T-cell (primary cell): ENCODE measurements at regions not wholly inside any gene's neighbourhood (a gene's known extent, or its start where the extent isn't known, plus 50 kb on each side); places are given as distances from the start of the nearest gene placed in this dataset.
A peak's percentile ranks its signal among the peaks of the same experiment; 100 is the strongest.

Source experiments
- ATAC-seq, 4 experiments: fragments of 200-7000 bp in 3 of 4; fragments of 150-1000 bp in 1 of 4; cut with Tn5 transposase; replicated peaks in 1 of 4; 1 replicate in 3 of 4; 2 replicates in 1 of 4; pipeline ENCODE4 v1.10.0; 2021; ENCODE audit warnings: moderate library complexity in 3 of 4, mild to moderate bottlenecking in 2 of 4, moderate number of reproducible peaks in 1 of 4
- CTCF ChIA-PET, 2 donors: fragments of 300-600 bp; sonication (Branson Sonifier 250); formaldehyde crosslinking; loops; one replicate each; lab custom pipeline; 2022; ENCODE audit warnings: antibody characterized with exemption in 2 of 2; lab: Charles Lee
- POLR2A ChIA-PET, 2 donors: fragments of 300-600 bp; sonication (Branson Sonifier 250); formaldehyde crosslinking; loops; one replicate each; lab custom pipeline; 2022; ENCODE audit warnings: antibody characterized with exemption in 2 of 2; lab: Charles Lee
- DNase-seq, 35 experiments: peaks; one replicate each; pipeline versions ENCODE4 v3.0.0 to v3.0.0-alpha.2; 2013 to 2023
- H3K27ac ChIP-seq: one replicate; pipeline ENCODE4 v1.5.1; 2013; ENCODE audit warnings: low read length
- H3K27me3 ChIP-seq, 2 experiments: replicated peaks in 1 of 2; 1 replicate in 1 of 2; 2 replicates in 1 of 2; pipeline versions ENCODE4 v1.6.1 to v1.7.0; 2013; ENCODE audit warnings: low read length in 1 of 2, mixed read lengths in 1 of 2; ENCODE audit not compliant: control insufficient read depth in 2 of 2, insufficient read depth in 2 of 2; ENCODE audit errors: extremely low read depth in 1 of 2
- H3K36me3 ChIP-seq, 2 donors: 1 replicate in 1 of 2; 2 replicates in 1 of 2; pipeline versions ENCODE4 v1.6.1 to v1.7.0; 2013; ENCODE audit warnings: low read length in 1 of 2; ENCODE audit not compliant: control insufficient read depth in 2 of 2, insufficient read depth in 1 of 2; ENCODE audit errors: extremely low read depth in 1 of 2
- H3K4me1 ChIP-seq, 2 experiments: 1 replicate in 1 of 2; 2 replicates in 1 of 2; pipeline versions ENCODE4 v1.6.1 to v1.7.0; 2013; ENCODE audit warnings: low read length in 2 of 2, mixed read lengths in 1 of 2; ENCODE audit not compliant: insufficient read depth in 2 of 2, control insufficient read depth in 1 of 2; ENCODE audit errors: extremely low read depth in 1 of 2
- H3K4me3 ChIP-seq, 2 donors: 1 replicate in 1 of 2; 2 replicates in 1 of 2; pipeline versions ENCODE4 v1.5.1 to v1.7.0; 2013; ENCODE audit warnings: mild to moderate bottlenecking in 2 of 2, low read length in 1 of 2, moderate library complexity in 1 of 2; ENCODE audit not compliant: control insufficient read depth in 1 of 2; ENCODE audit errors: extremely low read depth in 1 of 2
- H3K9me3 ChIP-seq: 2 replicates; pipeline ENCODE4 v1.7.0; 2013
- H3K27ac Mint-ChIP-seq, 2 donors: one replicate each; pipeline ENCODE4 v1.8.0; 2020 to 2021; ENCODE audit warnings: mild to moderate bottlenecking in 2 of 2, mixed read lengths in 2 of 2
- H3K27me3 Mint-ChIP-seq, 2 donors: one replicate each; pipeline ENCODE4 v1.8.0; 2021 to 2022; ENCODE audit warnings: mixed read lengths in 2 of 2
- H3K36me3 Mint-ChIP-seq: one replicate; pipeline ENCODE4 v1.8.0; 2021; ENCODE audit warnings: mixed read lengths
- H3K4me1 Mint-ChIP-seq, 3 donors: one replicate each; pipeline ENCODE4 v1.8.0; 2020 to 2022; ENCODE audit warnings: mixed read lengths in 3 of 3, mild to moderate bottlenecking in 1 of 3
- H3K4me3 Mint-ChIP-seq, 3 donors: one replicate each; pipeline ENCODE4 v1.8.0; 2020 to 2022; ENCODE audit warnings: mild to moderate bottlenecking in 3 of 3, mixed read lengths in 3 of 3, moderate library complexity in 3 of 3
- H3K9me3 Mint-ChIP-seq, 3 donors: one replicate each; pipeline ENCODE4 v1.8.0; 2020 to 2022; ENCODE audit warnings: mixed read lengths in 3 of 3
- WGBS: methylation state at CpG from one replicate; pipeline ENCODE4 v1.1.5; 2013; ENCODE audit warnings: missing lambda C conversion rate; ENCODE audit not compliant: insufficient coverage; 5-methylcytosine and 5-hydroxymethylcytosine counted together

GRCh38 chr14:76641541-76641940, 119.7 kb upstream of the VASH1 start:
- H3K27ac Mint-ChIP-seq = no peak overlapping the region
- no peak overlapping the region for H3K4me3 Mint-ChIP-seq
- Histone ChIP-seq H3K9me3 (no peaks in the 10 kb centered on the region), H3K4me1 (no peaks in the 10 kb centered on the region), H3K36me3 (no peaks in the 10 kb centered on the region), H3K27me3 (peaks cover 0 to 19% of the 10 kb centered on the region in 2 experiments), H3K4me3 (no peak overlapping the region), H3K27ac (no peak overlapping the region)
- H3K9me3 Mint-ChIP-seq = no peaks in the 10 kb centered on the region
- DNase-seq (no peak), ATAC-seq (no peak)
- 56% methylated on average over 3 of the region's 4 CpGs for WGBS
- H3K4me1 Mint-ChIP-seq = no peaks in the 10 kb centered on the region
- CTCF ChIA-PET = no interaction called here
- peaks cover 21% of the 10 kb centered on the region in 2 donors for H3K27me3 Mint-ChIP-seq
- no peaks in the 10 kb centered on the region for H3K36me3 Mint-ChIP-seq
- POLR2A ChIA-PET = interaction anchor here in 1 of 2 donors (0.5 kb wide), 1 partner anchor 256 kb away, joined by 3 read pairs; no protein-coding TSS in a partner anchor

- Mint-ChIP-seq H3K4me1 (no peaks in the 10 kb centered on the region), H3K36me3 (no peaks in the 10 kb centered on the region), H3K9me3 (no peaks in the 10 kb centered on the region), H3K27me3 (peaks cover 18 to 20% of the 10 kb centered on the region in 2 donors), H3K27ac (no peak overlapping the region), H3K4me3 (no peak overlapping the region)
- WGBS = 51% methylated on average over 3 of the region's 6 CpGs
- Histone ChIP-seq H3K4me3 (no peak overlapping the region), H3K9me3 (no peaks in the 10 kb centered on the region), H3K36me3 (no peaks in the 10 kb centered on the region), H3K27ac (no peak overlapping the region), H3K4me1 (no peaks in the 10 kb centered on the region), H3K27me3 (peaks cover 0 to 16% of the 10 kb centered on the region in 2 experiments)
- ChIA-PET POLR2A (interaction anchor here in 1 of 2 donors (0.6 kb wide), 1 partner anchor 11 kb away, joined by 3 read pairs; no protein-coding TSS in a partner anchor), CTCF (no interaction called here)
- no peak for ATAC-seq
- DNase-seq = no peak
Observed at GRCh38 chr14:76643887-76644286, 117.4 kb upstream of the VASH1 start.

GRCh38 chr14:76644855-76645518, 116.3 kb upstream of the VASH1 start:
- 12% methylated on average over 5 of the region's 13 CpGs for WGBS
- Histone ChIP-seq H3K36me3 (no peaks in the 10 kb centered on the region), H3K27me3 (peaks cover 0 to 16% of the 10 kb centered on the region in 2 experiments), H3K4me1 (no peaks in the 10 kb centered on the region), H3K9me3 (no peaks in the 10 kb centered on the region), H3K4me3 (no peak overlapping the region), H3K27ac (no peak overlapping the region)
- Mint-ChIP-seq H3K27ac (no peak overlapping the region), H3K9me3 (no peaks in the 10 kb centered on the region), H3K4me1 (no peaks in the 10 kb centered on the region), H3K36me3 (no peaks in the 10 kb centered on the region), H3K4me3 (no peak overlapping the region), H3K27me3 (peaks cover 18 to 20% of the 10 kb centered on the region in 2 donors)
- ATAC-seq (no peak), DNase-seq (no peak)
- ChIA-PET POLR2A (no interaction called here), CTCF (no interaction called here)

- WGBS = 100% methylated on average over 2 of the region's 7 CpGs
- ATAC-seq (peak in 1 of 4 experiments; percentile 40), DNase-seq (peak in 6 of 35 experiments; percentile 0 to 47 (median 4))
- no peak overlapping the region for H3K4me3 Mint-ChIP-seq
- POLR2A ChIA-PET = no interaction called here
- Histone ChIP-seq H3K27me3 (peaks cover 0 to 15% of the 10 kb centered on the region in 2 experiments), H3K9me3 (no peaks in the 10 kb centered on the region), H3K4me3 (no peak overlapping the region), H3K36me3 (no peaks in the 10 kb centered on the region), H3K4me1 (no peaks in the 10 kb centered on the region), H3K27ac (no peak overlapping the region)
- H3K36me3 Mint-ChIP-seq = no peaks in the 10 kb centered on the region
- H3K27me3 Mint-ChIP-seq = peaks cover 8 to 10% of the 10 kb centered on the region in 2 donors
- no peaks in the 10 kb centered on the region for H3K9me3 Mint-ChIP-seq
- CTCF ChIA-PET = interaction anchor here in 1 of 2 donors (1.0 to 1.2 kb wide), 2 partner anchors 597 to 599 kb away, joined by 4 read pairs; no protein-coding TSS in a partner anchor
- no peaks in the 10 kb centered on the region for H3K4me1 Mint-ChIP-seq
- no peak overlapping the region for H3K27ac Mint-ChIP-seq
Observed at GRCh38 chr14:76647697-76648298, 113.5 kb upstream of the VASH1 start.

- ChIA-PET CTCF (no interaction called here), POLR2A (interaction anchor here in 1 of 2 donors (0.6 kb wide), 1 partner anchor 71 kb away, joined by 3 read pairs; no protein-coding TSS in a partner anchor)
- H3K36me3 ChIP-seq = no peaks in the 10 kb centered on the region
- no peak for DNase-seq
- no peak for ATAC-seq
- H3K9me3 ChIP-seq = no peaks in the 10 kb centered on the region
- H3K4me1 ChIP-seq = no peaks in the 10 kb centered on the region
- no peaks in the 10 kb centered on the region for H3K9me3 Mint-ChIP-seq
- WGBS = 67% methylated on average over 1 of the region's 3 CpGs
- no peaks in the 10 kb centered on the region for H3K36me3 Mint-ChIP-seq
- peaks cover 5 to 26% of the 10 kb centered on the region in 2 donors for H3K27me3 Mint-ChIP-seq
- no peak overlapping the region for H3K27ac Mint-ChIP-seq
- H3K4me1 Mint-ChIP-seq = no peaks in the 10 kb centered on the region
- H3K27ac ChIP-seq = no peak overlapping the region
- H3K27me3 ChIP-seq = peaks cover 0 to 10% of the 10 kb centered on the region in 2 experiments
- H3K4me3 ChIP-seq = no peak overlapping the region
- no peak overlapping the region for H3K4me3 Mint-ChIP-seq
Observed at GRCh38 chr14:76651410-76652055, 109.7 kb upstream of the VASH1 start.

GRCh38 chr14:76653875-76654572, 107.2 kb upstream of the VASH1 start:
- no peak overlapping the region for H3K4me3 Mint-ChIP-seq
- CTCF ChIA-PET = interaction anchor here in 1 of 2 donors (0.6 to 0.7 kb wide), 2 partner anchors 478 to 1079 kb away, joined by 4 read pairs; no protein-coding TSS in a partner anchor
- POLR2A ChIA-PET = no interaction called here
- Histone ChIP-seq H3K27ac (no peak overlapping the region), H3K27me3 (peaks cover 0 to 14% of the 10 kb centered on the region in 2 experiments), H3K9me3 (no peaks in the 10 kb centered on the region), H3K4me1 (no peaks in the 10 kb centered on the region), H3K4me3 (no peak overlapping the region), H3K36me3 (no peaks in the 10 kb centered on the region)
- H3K36me3 Mint-ChIP-seq = no peaks in the 10 kb centered on the region
- no CpG with 5 or more reads among the region's 8 CpGs for WGBS
- peaks cover 0 to 1% (median under 1%) of the 10 kb centered on the region in 3 donors for H3K9me3 Mint-ChIP-seq
- H3K4me1 Mint-ChIP-seq = no peaks in the 10 kb centered on the region
- no peak overlapping the region for H3K27ac Mint-ChIP-seq
- peaks cover 9 to 31% of the 10 kb centered on the region in 2 donors for H3K27me3 Mint-ChIP-seq
- ATAC-seq (no peak), DNase-seq (no peak)
